ENCODE measurements at regions not wholly inside any gene's neighbourhood (a gene's known extent, or its start where the extent isn't known, plus 50 kb on each side); places are given as distances from the start of the nearest gene placed in this dataset.

GRCh38 chr5:129399069-129399468 lies 61.0 kb upstream of the ADAMTS19 start:
- no peak for TF ChIP-seq POLR2A (IDR thresholded peaks at IDR 0.05)
- TF ChIP-seq, protein P1, sequence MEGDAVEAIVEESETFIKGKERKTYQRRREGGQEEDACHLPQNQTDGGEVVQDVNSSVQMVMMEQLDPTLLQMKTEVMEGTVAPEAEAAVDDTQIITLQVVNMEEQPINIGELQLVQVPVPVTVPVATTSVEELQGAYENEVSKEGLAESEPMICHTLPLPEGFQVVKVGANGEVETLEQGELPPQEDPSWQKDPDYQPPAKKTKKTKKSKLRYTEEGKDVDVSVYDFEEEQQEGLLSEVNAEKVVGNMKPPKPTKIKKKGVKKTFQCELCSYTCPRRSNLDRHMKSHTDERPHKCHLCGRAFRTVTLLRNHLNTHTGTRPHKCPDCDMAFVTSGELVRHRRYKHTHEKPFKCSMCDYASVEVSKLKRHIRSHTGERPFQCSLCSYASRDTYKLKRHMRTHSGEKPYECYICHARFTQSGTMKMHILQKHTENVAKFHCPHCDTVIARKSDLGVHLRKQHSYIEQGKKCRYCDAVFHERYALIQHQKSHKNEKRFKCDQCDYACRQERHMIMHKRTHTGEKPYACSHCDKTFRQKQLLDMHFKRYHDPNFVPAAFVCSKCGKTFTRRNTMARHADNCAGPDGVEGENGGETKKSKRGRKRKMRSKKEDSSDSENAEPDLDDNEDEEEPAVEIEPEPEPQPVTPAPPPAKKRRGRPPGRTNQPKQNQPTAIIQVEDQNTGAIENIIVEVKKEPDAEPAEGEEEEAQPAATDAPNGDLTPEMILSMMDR (IDR thresholded peaks at IDR 0.05): no peak

Data from vagina (tissue), 2 donors.